ENCODE measurements at regions not wholly inside any gene's neighbourhood (a gene's known extent, or its start where the extent isn't known, plus 50 kb on each side); places are given as distances from the start of the nearest gene placed in this dataset.
"Not testable (repeated sequence)": the region's sequence is repeated elsewhere in the genome, so short reads cannot be mapped to it uniquely, and the experiment has no call there.

DNA sequence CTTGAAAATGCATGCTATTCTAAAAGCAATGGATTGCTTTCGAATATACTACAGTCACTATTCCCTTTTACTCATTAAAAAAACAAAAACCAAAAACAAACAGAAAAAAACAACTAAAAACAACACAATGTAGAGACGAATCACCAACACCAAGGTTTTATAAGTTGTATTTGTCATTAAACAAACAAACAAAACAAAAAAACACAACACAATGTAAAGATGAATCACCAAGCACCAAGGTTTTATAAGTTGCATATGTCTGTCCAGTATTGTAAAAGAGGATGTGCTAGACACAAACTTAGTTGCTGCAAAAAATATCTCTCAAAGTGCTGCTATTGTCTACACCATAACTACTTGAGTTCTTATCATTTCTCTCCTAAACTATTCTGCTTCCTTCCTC lies 1269.2 kb downstream of the EFNA5 start:
- no peak for DNase-seq
- in situ Hi-C loops (cut with MboI; ENCODE audit: low pct_unique_long_range_greater_than_20kb, low sequenced_read_pairs): no loop called here

DNA sequence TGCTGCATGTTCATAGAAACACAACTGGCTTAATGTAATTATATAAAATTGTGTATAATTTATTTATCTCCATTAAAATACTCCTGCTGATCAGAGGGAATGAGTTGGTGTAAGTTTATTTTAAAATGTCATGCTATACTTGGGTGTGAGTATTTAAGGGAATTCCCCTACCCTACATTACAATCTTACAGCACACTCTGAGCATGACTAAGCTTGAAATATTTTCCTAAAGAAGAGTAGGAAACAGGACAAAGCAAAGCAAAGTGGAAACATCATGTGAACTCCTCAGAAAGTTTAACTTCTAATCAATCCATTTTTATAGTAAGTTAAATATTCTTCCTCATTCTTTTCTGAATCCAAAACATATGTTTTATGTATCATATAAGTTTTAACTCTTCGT lies 1271.3 kb downstream of the EFNA5 start:
- in situ Hi-C loops (cut with MboI; ENCODE audit: low pct_unique_long_range_greater_than_20kb, low sequenced_read_pairs): no loop called here
- DNase-seq: no peak

DNA sequence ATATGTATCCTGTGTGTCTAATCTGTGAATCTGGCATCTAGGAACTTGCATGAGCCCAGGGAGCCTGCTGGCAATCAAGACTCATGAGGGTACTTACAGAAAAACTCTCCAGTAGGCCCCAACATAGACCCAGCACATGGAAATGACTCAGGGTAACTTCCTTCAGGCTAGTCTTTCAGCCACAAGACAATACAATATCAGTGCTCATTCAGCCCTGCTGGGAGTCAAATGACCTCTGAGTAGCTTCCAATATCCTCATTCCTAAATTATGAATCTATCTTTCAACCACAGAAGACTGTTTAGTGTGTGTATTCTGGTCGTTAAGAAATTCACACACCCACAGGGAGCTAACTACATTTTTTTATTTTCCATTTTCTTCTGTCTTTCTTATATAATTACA lies 1273.0 kb downstream of the EFNA5 start:
- in situ Hi-C loops (cut with MboI; ENCODE audit: low pct_unique_long_range_greater_than_20kb, low sequenced_read_pairs): no loop called here
- DNase-seq: no peak

DNA sequence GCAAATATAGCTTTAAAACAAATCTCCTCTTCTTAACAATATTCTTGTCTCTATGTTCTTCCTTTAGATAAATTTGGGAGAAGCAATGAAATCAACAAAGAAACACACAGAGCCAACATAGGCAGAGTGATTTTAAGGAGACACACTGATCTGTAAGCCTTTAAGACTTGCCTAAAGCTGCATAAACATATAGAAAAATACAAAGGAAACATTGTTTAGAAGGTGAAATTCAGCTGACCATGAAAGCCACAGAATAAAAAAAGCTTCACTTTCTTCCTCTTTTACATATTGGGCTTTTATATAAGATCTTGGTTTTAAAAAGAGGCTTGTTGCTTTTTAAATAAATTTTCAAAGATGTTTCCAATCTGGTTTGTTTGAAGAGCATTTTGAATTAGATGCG lies 1277.5 kb downstream of the EFNA5 start:
- in situ Hi-C loops (cut with MboI; ENCODE audit: low pct_unique_long_range_greater_than_20kb, low sequenced_read_pairs): no loop called here

DNA sequence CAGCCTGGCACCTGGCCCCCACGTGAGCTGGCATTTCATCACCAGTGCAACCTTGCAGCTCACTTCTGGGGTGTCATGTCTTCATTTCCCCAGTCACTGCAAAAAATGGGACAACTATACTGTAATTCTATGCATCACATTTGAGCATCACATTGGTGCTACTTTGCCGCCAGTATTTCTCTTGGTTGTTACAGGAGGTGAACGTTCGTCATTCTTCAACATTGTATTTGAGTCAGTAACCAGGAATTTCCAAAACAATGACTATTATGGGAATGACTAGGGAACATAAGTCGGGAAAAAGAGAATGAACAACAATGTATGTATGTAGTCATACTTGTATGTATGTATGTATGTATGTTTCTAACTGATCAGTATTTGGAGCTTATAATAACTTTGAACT lies 1278.0 kb downstream of the EFNA5 start:
- in situ Hi-C loops (cut with MboI; ENCODE audit: low pct_unique_long_range_greater_than_20kb, low sequenced_read_pairs): no loop called here
- no peak for DNase-seq

More for the DNA sequence above, 1277.5 kb downstream of the EFNA5 start:
- DNase-seq: no peak

DNA sequence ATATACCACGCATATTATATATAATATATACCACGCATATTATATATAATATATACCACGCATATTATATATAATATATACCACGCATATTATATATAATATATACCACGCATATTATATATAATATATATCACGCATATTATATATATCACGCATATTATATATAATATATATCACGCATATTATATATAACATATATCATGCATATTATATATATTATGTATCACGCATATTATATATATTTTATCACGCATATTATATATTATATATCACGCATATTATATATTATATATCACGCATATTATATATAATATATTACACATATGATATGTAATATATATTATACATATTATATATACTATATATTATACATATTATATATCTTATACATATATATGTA lies 1283.0 kb downstream of the EFNA5 start:
- in situ Hi-C loops (cut with MboI; ENCODE audit: low pct_unique_long_range_greater_than_20kb, low sequenced_read_pairs); DNase-seq: not testable (repeated sequence)

DNA sequence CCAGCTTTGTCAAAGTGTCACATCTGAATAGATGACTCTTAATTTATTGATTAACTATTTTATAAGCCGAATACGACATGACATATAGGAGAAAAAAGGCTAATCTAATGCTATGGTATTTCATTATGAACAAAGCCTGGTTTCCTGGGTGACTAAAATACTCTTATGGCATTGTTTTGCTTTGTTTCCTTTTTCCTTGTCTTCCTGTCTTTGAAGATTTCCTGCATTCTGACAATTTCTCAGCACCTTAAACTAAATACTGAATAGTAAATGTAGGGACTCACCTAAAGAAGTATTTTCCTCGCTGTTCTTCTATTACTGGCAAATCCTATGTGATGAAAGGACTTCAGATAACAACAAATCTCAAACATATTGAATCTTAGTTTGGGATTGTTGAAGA lies 1284.5 kb downstream of the EFNA5 start:
- in situ Hi-C loops (cut with MboI; ENCODE audit: low pct_unique_long_range_greater_than_20kb, low sequenced_read_pairs): no loop called here
- DNase-seq: no peak

DNA sequence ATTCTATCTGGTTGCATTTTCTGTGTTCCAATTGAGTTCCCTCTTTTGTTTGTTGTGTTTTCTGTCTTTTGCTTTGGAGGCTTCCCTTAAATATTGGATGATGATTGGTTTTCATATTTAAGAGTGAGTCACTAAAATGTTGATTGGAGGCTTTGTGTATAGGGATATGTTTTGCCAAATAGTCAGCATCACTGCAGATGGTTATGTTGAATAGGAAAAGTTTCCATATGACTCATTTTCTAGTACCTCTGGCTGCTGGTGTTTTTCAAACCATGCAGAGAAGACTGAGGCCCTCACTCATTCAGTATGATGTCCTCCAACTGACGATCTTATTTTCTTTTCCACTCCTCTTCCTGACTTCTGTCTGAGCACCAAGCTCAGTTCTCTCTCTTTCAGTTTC lies 1290.0 kb downstream of the EFNA5 start:
- DNase-seq: no peak
- in situ Hi-C loops (cut with MboI; ENCODE audit: low pct_unique_long_range_greater_than_20kb, low sequenced_read_pairs): no loop called here

DNA sequence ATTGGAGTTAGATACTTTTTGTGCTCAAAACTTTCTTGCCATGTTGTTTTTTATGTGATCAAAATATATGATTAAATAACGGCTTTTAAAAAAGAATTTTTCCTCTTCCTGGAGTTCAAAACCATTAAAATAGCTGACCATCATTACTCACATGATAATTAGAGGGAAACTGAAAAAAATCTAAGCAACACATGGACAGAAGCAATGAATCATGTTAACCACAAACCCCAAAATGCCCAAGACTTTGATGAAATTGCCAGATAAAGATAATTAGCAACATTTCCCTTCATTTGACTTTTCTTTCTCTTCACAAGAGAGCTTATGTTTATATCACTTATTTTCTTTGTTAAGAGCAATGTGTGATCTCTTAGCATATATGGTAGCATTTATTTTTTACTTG lies 1294.2 kb downstream of the EFNA5 start:
- in situ Hi-C loops (cut with MboI; ENCODE audit: low pct_unique_long_range_greater_than_20kb, low sequenced_read_pairs): no loop called here
- no peak for DNase-seq

DNA sequence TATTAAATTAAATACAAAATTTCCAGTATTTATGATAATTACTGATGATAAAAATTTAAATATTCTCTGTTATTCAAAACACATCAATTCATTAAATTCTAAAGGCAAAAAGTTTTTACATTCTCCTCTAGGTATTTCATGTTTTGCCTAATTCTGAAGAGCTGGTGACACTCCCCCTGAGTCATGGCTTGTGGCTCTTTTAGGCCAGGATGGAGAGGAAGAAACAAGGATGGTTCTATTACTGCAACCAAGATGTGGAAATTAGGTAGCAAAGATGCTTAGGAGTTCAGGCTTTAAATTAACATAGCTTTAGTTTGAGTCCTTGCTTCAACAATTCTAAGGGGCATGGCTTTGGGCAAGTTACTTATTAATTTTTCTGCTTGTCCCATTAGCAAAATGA lies 1295.8 kb downstream of the EFNA5 start:
- no peak for DNase-seq
- in situ Hi-C loops (cut with MboI; ENCODE audit: low pct_unique_long_range_greater_than_20kb, low sequenced_read_pairs): no loop called here

DNA sequence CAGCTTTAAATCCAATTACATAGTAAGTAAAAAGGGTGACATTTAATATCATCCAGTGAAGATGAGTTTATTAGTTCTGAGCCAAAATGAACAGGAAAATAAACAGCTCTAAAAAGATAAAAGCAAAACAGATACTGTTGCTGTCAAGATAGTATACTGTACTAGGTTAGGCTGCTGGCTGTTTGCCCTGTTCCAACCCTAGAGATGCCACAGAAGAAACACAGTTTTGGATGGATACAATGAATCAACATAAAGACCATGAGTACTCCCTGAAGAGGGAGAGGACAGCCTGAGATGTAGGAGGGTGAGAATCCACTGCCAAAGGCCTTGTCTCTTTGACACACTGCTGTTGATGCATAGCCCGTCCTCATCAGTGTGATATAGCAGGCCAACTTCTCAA lies 1302.7 kb downstream of the EFNA5 start:
- DNase-seq: no peak
- in situ Hi-C loops (cut with MboI; ENCODE audit: low pct_unique_long_range_greater_than_20kb, low sequenced_read_pairs): no loop called here

DNA sequence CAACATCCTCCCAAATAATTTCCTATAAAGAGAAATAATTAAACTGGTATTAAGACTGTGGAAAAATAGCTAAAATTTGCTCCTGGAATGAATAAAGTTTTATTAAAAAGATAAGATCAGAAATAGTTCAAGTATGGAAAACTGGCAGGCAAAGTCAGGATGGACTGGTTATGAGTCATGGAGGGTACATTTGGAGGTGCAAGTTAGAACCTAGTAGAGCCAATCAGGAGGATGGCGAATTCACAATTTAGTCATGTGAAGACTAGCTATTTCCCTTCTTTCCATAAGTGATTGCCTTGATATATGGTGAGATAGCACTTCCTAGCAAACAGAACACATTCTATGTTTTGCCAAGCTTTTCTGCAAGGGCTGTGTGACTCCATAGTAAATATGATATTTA lies 1303.5 kb downstream of the EFNA5 start:
- DNase-seq: no peak
- in situ Hi-C loops (cut with MboI; ENCODE audit: low pct_unique_long_range_greater_than_20kb, low sequenced_read_pairs): no loop called here

DNA sequence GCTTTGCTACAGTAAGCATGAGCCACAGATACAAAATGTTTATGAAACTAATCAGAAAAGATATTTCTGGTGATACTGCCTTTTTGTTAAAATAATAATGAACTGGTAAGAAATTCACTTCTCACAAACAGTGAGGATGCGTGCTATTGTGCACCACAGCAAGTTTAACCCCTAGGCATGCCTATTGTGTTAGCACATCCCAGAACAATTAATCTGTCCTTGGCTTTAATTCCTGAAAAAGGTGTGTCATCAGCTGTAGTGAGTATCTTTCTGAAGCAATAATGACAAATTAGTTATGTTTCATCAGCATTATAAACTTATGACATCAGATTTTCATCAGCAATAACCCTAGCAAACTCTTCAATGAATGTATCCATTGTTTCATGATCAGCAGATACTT lies 1307.2 kb downstream of the EFNA5 start:
- in situ Hi-C loops (cut with MboI; ENCODE audit: low pct_unique_long_range_greater_than_20kb, low sequenced_read_pairs): no loop called here
- no peak for DNase-seq

DNA sequence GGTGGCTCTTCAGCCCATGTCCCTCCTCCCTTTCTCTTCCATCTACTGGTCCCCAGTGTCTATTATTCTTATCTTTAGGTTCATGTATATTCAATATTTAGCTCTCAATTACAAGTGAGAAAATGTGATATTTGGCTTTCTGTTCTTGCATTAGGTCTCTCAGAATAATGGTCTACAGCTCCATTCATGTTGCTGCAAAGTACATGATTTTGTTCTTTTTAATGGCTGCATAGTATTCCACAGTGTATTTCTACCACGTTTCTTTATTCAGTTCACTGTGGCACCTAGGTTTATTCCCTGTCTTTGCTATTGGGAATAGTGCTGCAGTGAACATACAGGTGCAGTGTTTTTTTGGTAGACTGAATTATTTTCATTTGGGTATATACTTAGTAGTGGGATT lies 1308.8 kb downstream of the EFNA5 start:
- in situ Hi-C loops (cut with MboI; ENCODE audit: low pct_unique_long_range_greater_than_20kb, low sequenced_read_pairs): no loop called here
- DNase-seq: no peak

DNA sequence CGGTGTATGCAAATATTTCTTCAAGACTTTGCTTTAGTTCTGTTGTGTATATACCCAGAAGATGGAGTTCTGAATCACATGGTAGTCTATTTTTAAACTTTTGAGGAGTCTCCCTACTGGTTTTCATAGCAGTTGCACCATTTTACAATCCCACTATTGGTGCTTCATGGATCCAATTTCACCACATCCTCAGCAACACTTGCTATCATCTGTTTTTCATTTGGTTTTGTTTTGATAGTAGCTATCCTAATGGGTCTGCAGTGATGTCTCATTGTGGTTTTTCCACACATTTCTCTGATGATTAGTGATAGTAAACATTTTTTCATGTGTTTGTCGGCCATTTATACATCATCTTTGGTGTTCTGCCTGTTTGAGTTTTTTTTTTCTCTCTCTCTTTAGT lies 1339.3 kb downstream of the EFNA5 start:
- in situ Hi-C loops (cut with MboI; ENCODE audit: low pct_unique_long_range_greater_than_20kb, low sequenced_read_pairs): no loop called here
- DNase-seq: no peak

DNA sequence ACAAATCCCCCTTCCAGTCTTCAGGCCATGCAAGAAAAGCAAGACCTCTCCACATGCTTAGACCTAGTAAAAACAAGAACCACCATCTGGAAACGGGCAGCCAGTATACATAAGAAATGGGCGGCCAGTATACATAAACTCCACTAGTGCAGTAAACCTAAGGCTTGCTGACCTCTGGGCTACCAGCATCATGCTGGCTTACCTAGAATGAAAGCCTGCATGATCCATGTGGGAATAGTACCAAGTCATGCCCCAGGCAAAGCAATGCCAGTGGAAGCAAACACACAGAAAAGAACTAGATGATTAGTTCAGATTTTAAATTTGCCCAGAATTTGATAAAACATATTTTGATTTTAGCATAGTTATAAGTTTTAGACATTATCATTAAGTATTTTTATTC lies 1346.4 kb downstream of the EFNA5 start:
- in situ Hi-C loops (cut with MboI; ENCODE audit: low pct_unique_long_range_greater_than_20kb, low sequenced_read_pairs): no loop called here
- no peak for DNase-seq

DNA sequence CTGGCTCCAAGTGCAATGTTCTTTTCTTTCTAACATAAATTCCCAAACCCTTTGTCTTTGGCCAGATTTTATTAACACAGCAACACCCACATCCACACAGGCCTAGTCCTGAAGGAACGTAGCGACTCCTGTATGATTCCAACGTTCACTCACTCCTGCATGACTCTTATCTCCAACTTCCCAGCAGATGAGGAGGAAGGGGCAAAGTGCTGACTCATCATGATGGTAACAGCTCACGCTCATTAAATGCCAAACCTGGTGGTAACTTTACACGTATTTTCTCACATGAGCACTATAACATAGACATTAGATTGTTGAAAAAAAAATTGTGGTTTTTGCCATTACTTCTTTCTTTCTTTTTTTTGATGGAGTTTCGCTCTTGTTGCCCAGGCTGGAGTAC lies 1349.5 kb downstream of the EFNA5 start:
- peak; percentile 8 for DNase-seq
- in situ Hi-C loops (cut with MboI; ENCODE audit: low pct_unique_long_range_greater_than_20kb, low sequenced_read_pairs): no loop called here

DNA sequence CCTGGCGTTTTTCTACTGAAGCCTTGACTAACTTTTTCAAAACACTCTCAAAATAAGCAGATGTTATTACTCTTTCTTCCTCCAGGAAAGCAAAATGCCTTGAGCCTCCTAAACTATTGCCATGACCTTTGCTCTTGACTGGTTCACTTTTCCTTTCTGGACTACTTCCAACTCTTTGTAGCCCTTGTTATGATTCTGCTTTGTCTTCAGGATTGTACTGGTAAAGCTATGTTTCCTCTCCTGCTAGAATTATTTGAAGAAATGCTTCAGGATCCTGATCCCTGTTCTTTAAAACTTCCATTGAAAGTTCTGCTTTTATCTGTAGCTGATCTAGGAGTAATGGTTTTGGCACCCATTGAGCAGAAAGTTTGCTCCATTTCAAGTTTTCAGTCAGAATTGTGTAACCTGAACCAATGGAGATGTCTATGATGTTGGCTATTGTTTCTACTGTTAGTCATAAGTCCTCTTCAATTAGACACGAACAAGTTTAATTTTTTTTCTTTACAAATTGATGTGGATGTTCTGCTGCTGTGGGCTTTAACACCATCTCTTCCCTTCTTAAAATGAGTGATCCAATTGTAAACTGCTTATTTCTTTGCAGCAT lies 1356.4 kb downstream of the EFNA5 start:
- in situ Hi-C loops (cut with MboI; ENCODE audit: low pct_unique_long_range_greater_than_20kb, low sequenced_read_pairs): no loop called here
- DNase-seq: no peak

DNA sequence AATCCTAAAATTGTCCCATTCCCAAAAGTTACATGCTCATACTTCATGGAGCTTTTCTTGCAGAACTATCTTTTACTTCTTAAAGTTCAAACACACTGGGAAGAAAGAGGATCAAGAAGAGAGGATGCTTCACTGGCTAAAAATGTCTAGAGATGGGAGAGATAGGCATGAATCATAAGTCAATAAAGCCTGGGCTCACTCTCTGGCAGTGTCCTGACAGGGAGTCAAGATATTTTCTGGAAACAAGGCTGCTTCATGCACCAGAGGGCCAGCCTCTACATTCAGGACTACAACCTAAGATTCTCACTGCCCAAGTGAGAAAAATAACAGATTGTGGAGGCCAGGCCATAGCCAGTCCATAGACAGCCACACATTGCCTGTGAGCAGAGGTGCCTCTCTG lies 1358.4 kb downstream of the EFNA5 start:
- in situ Hi-C loops (cut with MboI; ENCODE audit: low pct_unique_long_range_greater_than_20kb, low sequenced_read_pairs): no loop called here

DNA sequence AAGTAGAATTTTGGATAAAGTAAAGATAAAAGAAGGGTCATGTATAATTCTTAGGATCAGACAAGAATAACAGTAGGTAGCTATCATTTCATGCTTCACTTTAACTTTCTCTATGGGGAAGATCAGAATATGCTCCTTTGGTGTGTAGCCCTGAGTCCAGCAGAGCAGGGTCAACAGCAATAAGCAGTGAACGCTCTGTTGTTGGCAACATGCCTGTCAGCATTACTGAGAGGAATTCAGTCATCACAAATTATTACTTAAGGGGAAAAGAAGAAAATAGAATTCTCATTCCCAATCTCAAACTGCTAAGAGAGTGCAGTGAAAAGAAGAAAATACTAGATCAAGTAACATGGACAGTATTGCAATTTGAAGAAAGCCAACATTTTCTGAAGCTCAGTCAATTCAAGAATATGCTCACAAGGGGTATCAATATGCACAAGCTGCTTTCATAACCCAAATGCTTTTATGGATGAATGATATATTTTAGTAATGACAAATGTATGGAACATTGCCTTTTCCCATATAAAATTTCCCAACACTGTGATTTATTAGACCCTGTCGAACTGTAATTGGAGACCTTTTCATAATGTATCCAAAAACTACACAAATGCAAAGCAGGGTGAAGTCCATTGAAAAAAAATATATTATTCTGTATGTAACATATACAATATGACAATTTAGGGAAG lies 1359.4 kb downstream of the EFNA5 start:
- in situ Hi-C loops (cut with MboI; ENCODE audit: low pct_unique_long_range_greater_than_20kb, low sequenced_read_pairs): no loop called here

More for the DNA sequence above, 1358.4 kb downstream of the EFNA5 start:
- DNase-seq: no peak

DNA sequence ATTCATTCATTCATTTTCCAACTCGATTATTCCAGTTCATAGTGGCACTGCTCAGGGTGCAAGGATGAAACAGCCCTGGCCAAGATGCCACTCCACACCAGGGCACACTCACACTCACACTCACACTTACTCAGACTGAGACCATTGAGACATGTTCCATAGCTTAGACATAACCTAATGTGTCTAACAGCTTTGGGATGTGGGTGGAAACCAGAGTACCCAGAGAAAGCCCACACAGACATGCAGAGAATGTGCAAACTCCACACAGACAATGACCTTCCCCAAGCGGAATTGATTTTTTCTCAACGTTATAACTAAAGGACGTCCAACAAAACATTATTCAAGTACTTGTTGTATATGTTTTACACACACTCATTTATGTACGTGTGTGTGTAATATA lies 1363.5 kb downstream of the EFNA5 start:
- in situ Hi-C loops (cut with MboI; ENCODE audit: low pct_unique_long_range_greater_than_20kb, low sequenced_read_pairs): no loop called here
- no peak for DNase-seq

More for the DNA sequence above, 1359.4 kb downstream of the EFNA5 start:
- no peak for DNase-seq
